Left lung (tissue), 4 donors: ENCODE measurements at regions not wholly inside any gene's neighbourhood (a gene's known extent, or its start where the extent isn't known, plus 50 kb on each side); places are given as distances from the start of the nearest gene placed in this dataset.

Experiments
- ATAC-seq: fragments of 200-7000 bp; cut with Tn5 transposase; one replicate; pipeline ENCODE4 v1.9.1; 2020; ENCODE audit warnings: moderate library complexity
- DNase-seq, 4 donors: peaks; one replicate each; pipeline ENCODE4 v3.0.0-alpha.2; 2013 to 2020
- H3K27ac ChIP-seq, 2 donors: fragments of 200-600 bp; sonication (generic) in 1 of 2; one replicate each; pipeline versions ENCODE4 v1.5.0 to v1.8.0; 2020 to 2021
- H3K27me3 ChIP-seq, 2 donors: fragments of 200-600 bp; sonication (generic) in 1 of 2; one replicate each; pipeline versions ENCODE4 v1.5.0 to v1.8.0; 2020 to 2021
- H3K36me3 ChIP-seq, 2 donors: fragments of 200-600 bp; sonication (generic) in 1 of 2; one replicate each; pipeline versions ENCODE4 v1.5.0 to v1.8.0; 2020 to 2021
- H3K4me1 ChIP-seq, 2 donors: fragments of 200-600 bp; one replicate each; pipeline ENCODE4 v1.8.0; 2021
- H3K4me3 ChIP-seq, 2 donors: fragments of 200-600 bp; sonication (generic) in 1 of 2; one replicate each; pipeline versions ENCODE4 v1.5.0 to v1.8.0; 2020 to 2021; ENCODE audit warnings: mild to moderate bottlenecking in 1 of 2
- H3K9me3 ChIP-seq, 2 donors: fragments of 200-600 bp; sonication (generic) in 1 of 2; one replicate each; pipeline versions ENCODE4 v1.5.0 to v1.8.0; 2020 to 2021
- CTCF ChIP-seq, 2 donors: fragments of 200-600 bp; sonication (generic) in 1 of 2; IDR thresholded peaks; one replicate each; pipeline versions ENCODE4 v1.5.0 to v1.8.0; 2021; ENCODE audit warnings: antibody characterized with exemption in 2 of 2
- intact Hi-C, 2 donors: fragments of 100-400 bp; cut with DNase I; formaldehyde crosslinking; loops; one replicate each; pipeline versions ENCODE4 v1.11.2 to v1.14.2; 2022
- donor health status: DM: no; HTN: yes; CAD: no.
- donor health status: DM: no; HTN: no; CAD: no.

GRCh38 chr5:85998656-85999055 is 619.1 kb upstream of the COX7C start:
- Histone ChIP-seq H3K27me3 (no peaks in the 10 kb centered on the region), H3K4me3 (no peak overlapping the region), H3K27ac (no peak overlapping the region), H3K9me3 (peaks cover 0 to 3% of the 10 kb centered on the region in 2 donors), H3K4me1 (no peaks in the 10 kb centered on the region), H3K36me3 (no peaks in the 10 kb centered on the region)
- ATAC-seq (no peak), DNase-seq (no peak)
- TF ChIP-seq CTCF (IDR thresholded peaks at IDR 0.05): no peak
- intact Hi-C loops: no loop called here

GRCh38 chr5:86008293-86008692 is 609.4 kb upstream of the COX7C start:
- Histone ChIP-seq H3K9me3 (peaks cover 0 to 25% of the 10 kb centered on the region in 2 donors), H3K4me1 (no peaks in the 10 kb centered on the region), H3K27ac (no peak overlapping the region), H3K4me3 (no peak overlapping the region), H3K36me3 (no peaks in the 10 kb centered on the region), H3K27me3 (no peaks in the 10 kb centered on the region)
- DNase-seq: no peak
- intact Hi-C loops: no loop called here
- no peak for TF ChIP-seq CTCF (IDR thresholded peaks at IDR 0.05)
- ATAC-seq: no peak

GRCh38 chr5:86008704-86009103 is 609.0 kb upstream of the COX7C start:
- intact Hi-C loops: no loop called here
- Histone ChIP-seq H3K4me1 (no peaks in the 10 kb centered on the region), H3K36me3 (no peaks in the 10 kb centered on the region), H3K9me3 (peaks cover 0 to 25% of the 10 kb centered on the region in 2 donors), H3K27me3 (no peaks in the 10 kb centered on the region), H3K27ac (no peak overlapping the region), H3K4me3 (no peak overlapping the region)
- ATAC-seq (no peak), DNase-seq (no peak)
- no peak for TF ChIP-seq CTCF (IDR thresholded peaks at IDR 0.05)

GRCh38 chr5:86011937-86012336 is 605.8 kb upstream of the COX7C start:
- intact Hi-C loops: no loop called here
- H3K27me3 ChIP-seq: no peaks in the 10 kb centered on the region
- H3K4me3 ChIP-seq: no peak overlapping the region
- ATAC-seq: no peak
- no peak for DNase-seq
- no peaks in the 10 kb centered on the region for H3K36me3 ChIP-seq
- TF ChIP-seq CTCF (IDR thresholded peaks at IDR 0.05): no peak
- peaks cover 0 to 25% of the 10 kb centered on the region in 2 donors for H3K9me3 ChIP-seq
- no peak overlapping the region for H3K27ac ChIP-seq
- H3K4me1 ChIP-seq: no peaks in the 10 kb centered on the region

- no peak for TF ChIP-seq CTCF (IDR thresholded peaks at IDR 0.05)
- Histone ChIP-seq H3K4me1 (no peaks in the 10 kb centered on the region), H3K27me3 (no peaks in the 10 kb centered on the region), H3K4me3 (no peak overlapping the region), H3K9me3 (no peaks in the 10 kb centered on the region), H3K36me3 (no peaks in the 10 kb centered on the region), H3K27ac (no peak overlapping the region)
- DNase-seq: no peak
- intact Hi-C loops: no loop called here
- ATAC-seq: no peak
Observed at GRCh38 chr5:86029308-86029707, 588.4 kb upstream of the COX7C start.
